HG02610 (cell line): ENCODE measurements at regions not wholly inside any gene's neighbourhood (a gene's known extent, or its start where the extent isn't known, plus 50 kb on each side); places are given as distances from the start of the nearest gene placed in this dataset.
"Not testable (repeated sequence)": the region's sequence is repeated elsewhere in the genome, so short reads cannot be mapped to it uniquely, and the experiment has no call there.

Source experiments
- ATAC-seq: cut with Tn5 transposase; IDR thresholded peaks from one replicate; pipeline ENCODE4 v1.9.1; 2021; ENCODE audit warnings: mild to moderate bottlenecking, moderate library complexity; ENCODE audit not compliant: unreplicated experiment

DNA sequence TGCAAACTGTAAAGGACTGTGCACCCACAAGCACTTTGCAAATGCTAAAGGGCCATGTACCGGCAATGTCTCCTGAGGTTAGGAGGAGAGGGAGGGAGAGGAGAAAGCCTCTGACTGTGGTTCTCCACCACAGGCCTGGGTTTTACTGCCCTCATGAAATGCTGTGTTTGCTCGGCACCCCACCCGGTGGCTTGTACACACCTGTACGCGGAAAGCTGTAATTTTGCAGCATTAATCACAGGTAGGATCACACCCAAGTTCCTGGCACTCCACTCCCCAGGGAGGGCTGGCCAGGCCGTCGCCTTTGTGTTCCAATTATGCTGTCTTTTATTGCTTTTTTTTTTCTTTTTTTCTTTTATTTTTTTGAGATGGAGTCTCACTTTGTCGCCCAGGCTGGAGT is 78.5 kb upstream of the MYL10 start:
- ATAC-seq: no peak

DNA sequence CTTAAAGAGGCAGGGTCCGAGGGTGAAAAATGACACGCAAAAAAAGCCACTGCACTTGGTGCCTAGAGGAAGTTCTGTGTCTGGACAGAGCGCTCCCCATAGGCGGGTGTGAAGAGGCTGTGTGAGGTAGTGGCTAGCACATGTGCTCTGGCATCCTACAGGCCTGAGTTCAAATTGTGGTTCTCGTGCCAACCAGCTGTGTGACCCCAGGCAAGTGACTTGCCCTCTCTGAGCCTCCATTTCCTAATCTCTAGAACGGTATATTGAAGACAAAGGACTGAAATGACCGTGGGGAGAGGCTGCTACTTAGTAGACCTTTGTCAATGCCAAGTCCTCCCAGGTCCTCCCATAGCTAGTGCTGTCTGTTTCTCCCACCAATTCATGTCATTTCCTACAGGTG is 79.1 kb upstream of the MYL10 start:
- ATAC-seq: no peak

GRCh38 chr7:101712652-101713051 is 83.6 kb upstream of the MYL10 start:
- no peak for ATAC-seq

- no peak for ATAC-seq
These were observed 85.0 kb upstream of the MYL10 start for GRCh38 chr7:101714097-101714496.

DNA sequence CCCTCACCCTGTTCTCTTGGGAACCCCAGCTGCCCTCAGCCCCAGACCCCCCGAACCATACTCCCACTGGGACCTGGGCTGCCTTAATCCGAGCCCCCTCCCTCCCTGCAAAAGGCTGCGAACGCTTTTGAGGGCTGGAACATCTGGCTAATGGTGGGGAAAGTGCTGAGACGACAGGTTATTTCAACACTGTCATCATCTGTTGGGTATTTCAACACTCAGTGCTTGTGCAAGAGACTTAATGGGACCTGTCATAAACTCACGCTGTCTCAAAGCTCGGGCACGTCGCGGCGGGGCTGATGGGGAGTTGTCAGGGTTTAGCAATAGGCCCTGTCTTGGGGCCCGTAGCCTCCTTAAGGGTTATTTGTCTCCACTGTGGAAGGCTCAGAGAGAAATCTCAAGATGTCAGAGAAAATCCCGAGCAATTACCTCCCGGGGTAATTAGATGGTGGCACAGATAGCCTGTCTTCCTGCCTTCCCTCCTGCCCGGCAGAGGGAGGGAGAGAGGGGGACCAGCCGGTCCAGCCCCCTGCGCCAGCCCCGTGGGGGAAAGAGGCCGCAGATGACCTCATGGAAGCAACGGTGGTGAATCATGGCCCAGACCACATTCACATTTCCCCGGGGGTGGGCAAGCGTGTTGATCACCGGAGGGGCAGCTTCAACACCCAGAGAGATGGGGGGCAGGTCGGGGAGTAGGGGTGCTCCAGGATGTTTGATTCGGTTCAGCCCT is 88.7 kb upstream of the MYL10 start:
- ATAC-seq: no peak

- no peak for ATAC-seq
These were observed 89.4 kb upstream of the MYL10 start for GRCh38 chr7:101718363-101719122.

DNA sequence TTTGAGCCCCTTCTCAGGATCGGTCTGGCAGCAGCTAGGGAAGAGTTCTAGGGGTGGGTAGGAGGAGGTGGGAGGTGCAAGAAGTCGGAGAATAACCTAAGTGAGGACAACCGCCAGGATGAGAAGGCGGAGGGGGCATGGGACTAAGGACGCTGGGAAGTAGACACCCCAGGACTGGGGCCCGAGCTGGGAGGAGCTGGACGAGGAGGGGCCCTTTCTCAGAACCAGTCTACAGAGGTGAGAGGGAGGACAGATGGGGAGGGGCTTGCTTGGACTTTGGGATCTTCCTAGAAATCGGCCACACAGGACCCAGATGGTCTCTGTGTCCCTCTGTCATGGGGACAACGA is 90.0 kb upstream of the MYL10 start:
- ATAC-seq: no peak

DNA sequence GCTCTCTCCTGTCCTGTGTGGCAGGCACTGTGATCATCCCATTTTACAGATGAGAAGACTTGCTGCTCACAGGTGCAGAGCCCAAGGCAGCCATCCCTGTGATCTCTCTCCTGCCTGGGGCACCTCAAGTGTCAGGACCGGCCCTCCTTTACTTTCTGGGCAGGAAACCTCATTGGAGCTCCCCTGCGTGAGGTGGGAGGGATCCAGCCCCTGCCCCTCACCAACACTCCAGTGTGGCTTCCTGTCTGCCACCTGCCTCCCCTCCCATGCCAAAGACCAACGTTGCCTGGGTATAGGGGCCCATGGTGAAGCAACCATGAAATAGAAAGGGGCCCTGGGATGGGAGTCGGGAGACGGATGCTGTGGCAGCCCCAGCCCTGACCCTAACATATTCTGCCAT is 91.2 kb upstream of the MYL10 start:
- ATAC-seq: no peak

DNA sequence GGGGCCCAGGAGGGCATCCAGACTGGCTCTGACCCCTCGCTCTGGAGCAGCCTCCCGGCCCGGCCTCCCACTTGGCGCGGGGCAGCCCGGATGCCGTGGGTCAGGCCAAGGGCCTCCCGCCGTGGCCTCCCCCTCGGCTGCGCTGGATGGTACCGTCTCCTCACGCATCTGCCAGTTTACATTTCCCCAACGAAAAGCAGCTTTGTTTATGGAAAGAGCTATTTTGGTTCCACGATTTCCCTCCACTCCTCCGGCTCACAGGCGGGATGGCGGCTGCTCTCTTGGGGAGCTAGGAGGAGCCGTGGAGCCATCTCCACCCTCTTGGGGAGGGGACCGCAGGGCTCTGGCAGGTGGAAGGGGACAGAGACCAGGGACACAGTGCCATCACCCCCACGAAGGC is 93.2 kb upstream of the MYL10 start:
- no peak for ATAC-seq

DNA sequence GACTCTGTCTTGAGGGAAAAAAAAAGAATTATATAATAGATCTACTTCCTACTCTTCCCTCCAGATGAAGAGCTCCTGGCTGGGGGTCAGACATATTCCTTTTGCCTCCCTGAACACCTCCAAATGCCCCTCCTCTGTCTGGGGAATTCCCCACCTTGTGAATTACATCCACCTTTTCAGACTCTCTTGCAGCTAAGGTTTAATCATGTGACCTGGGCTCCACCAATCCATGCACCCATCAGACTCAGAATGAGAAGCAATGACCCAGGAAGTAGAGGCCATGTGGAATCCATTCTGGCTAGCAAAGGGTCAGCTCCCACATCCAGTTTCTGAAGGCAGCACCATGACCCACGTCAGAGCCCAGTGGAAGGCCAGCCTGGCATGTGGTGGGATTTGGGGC is 93.6 kb upstream of the CUX1 start:
- ATAC-seq: no peak

DNA sequence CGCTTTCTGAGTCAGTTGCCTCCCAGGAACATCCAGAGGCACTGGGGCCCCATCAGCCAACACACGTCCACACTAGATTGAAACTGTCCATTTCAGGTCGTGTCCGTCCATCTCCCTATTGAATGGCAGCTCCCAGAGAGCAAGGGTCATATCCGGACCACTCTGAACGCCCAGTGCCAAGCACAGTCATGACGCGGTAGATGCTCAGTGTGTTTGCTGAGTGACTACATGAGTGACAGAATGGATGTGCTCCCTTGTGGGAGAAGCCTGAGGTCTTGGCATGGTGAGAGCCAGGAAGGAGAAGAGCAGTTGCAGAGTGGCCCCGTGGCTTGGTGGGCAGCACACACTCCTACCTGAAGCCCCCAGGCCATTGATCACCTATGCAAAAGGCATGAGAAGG is 92.5 kb upstream of the CUX1 start:
- no peak for ATAC-seq

DNA sequence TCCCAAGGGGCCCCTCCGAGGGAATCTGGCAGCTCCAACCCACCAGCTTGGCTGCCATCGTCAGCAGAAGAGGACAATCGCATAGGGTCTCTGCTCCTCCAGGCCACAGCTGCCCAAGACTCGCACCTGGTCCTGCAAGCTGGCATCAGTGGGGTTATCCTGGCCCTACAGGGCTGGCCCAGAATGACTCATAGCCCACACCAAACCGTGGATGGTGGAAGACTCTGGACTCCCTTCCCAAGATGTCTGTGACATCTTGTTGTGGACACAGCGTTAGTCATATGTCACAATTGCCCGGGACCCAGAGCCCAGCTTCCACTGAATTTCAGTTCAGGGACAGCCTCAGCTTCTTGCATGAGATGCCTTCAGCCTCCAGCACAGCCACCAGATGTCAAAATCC is 91.5 kb upstream of the CUX1 start:
- no peak for ATAC-seq

- ATAC-seq: no peak
These were observed 90.2 kb upstream of the CUX1 start for GRCh38 chr7:101727184-101727583.

DNA sequence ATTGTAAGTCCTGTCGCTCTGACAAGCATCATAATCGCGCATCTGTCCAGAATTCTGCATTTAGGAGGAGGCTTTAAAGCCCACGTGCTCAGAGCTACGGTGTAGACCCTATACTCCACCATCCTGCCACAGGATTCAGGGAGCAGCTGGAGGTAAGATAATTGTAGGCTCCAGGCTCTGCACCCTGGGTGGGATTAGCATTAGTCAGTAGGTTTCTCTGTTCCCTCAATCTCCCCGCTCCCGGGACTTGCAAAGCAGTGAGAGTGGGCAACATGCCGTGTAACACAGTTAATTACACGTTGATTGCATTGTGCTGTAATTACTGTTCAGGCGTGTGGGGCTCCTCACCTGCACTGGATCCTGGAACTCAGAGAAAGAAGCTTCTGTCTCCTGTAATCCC is 89.3 kb upstream of the CUX1 start:
- no peak for ATAC-seq

GRCh38 chr7:101728873-101729240 is 88.6 kb upstream of the CUX1 start:
- ATAC-seq: not testable (repeated sequence)

DNA sequence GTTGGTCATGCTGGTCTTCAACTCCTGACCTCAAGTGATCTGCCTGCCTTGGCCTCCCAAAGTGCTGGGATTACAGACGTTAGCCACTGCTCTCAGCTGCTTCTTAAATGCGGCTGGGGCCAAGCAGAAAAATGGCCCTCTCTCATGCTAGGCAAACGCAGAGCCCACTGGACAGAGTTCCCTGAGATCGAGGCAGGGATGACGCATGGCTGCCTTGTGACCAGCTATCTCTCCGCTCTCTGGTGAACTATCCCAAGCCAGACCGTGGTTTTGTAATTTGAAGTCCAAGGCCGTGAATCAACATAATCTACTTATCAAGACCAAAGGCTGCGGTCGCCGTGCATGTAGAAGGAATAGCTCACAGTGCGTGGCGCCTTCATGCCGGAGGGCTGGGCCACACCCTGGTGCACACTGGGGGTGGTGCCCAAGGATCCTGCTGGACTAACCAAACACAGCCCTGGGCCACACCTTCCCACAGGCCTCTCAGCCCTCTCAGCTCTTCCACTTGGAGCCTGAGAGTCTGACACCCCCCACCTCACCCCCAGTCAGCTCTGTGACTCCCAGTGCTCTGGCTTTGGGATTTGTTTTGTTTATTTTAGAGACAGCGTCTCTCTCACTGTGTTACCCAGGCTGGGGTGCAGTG is 88.1 kb upstream of the CUX1 start:
- no peak for ATAC-seq

DNA sequence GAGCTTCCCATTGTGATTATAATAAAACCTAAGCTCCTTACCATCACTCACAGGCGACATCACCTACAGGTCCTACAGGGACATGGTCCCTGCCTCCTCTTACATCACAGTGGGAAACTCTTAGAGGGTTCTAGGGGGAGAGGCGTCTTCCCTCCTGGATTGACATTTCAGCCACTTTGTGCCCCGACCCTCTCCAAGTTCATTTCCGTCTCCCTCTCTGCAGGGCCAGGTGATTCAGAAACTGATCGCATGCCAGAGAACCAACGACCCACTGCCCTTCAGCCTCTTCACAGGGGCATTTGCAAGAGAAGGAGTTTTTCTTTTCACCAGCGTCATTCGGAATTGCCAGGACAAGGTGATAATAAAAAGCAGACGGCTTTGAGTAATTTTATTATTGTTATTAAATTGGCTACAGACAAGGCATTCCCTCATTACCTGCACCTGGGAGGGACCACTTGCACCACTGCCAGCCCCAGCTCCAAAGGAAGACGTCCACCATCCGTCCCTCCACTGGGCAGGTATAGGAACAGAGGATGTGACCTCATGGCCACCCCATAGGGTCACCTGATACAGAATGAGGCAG is 85.8 kb upstream of the CUX1 start:
- ATAC-seq: no peak

- no peak for ATAC-seq
These were observed 83.5 kb upstream of the CUX1 start for GRCh38 chr7:101733713-101734475.

DNA sequence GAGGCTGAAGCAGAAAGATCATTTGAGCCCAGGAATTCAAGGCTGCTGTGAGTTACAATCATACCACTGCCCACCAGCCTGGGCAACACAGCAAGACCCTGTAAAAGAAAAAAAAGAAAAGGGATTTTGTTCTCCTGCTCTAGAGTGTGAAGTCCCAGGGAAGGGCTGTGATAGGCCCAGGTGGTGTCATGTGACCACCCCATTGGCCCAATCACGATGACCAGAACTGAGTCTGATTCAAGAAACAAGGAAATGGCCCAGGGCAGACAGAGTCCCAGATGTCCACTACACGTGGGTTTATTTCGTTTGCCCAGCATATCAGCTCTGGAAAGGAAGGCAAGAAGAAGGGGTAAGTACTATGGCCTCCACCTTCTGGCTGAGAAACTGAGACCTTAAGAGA is 81.3 kb upstream of the CUX1 start:
- ATAC-seq: no peak

DNA sequence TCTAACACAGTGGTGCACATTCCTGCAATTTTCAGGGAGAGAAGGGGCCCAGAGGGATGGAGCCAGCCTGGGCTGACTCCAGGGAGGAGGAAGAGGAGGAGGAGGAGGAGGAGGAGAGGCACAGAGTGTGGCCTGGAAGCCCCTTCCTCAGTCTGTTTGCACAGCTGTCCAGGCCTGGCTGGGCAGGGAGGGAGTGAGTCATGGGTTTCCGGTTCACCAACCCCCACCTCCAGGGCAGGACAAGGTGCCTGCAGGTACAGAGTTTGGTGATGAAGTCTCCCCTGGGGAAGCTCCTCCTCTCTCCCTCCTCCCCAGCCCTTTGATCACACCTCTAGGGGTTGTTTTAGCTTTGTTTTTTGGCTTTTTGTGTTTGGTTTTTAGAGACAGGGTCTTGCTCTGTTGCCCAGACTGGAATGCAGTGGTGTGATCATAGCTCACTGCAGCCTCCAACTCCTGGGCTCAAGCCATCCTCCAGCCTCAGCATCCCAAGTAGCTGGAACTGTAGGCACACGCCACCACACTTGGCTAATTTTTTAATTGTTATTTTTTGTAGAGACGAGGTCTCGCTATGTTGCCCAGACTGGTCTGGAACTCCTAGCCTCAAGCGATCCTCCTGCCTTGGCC is 77.5 kb upstream of the CUX1 start:
- no peak for ATAC-seq
